ENCODE measurements at regions not wholly inside any gene's neighbourhood (a gene's known extent, or its start where the extent isn't known, plus 50 kb on each side); places are given as distances from the start of the nearest gene placed in this dataset.
"Not testable (repeated sequence)": the region's sequence is repeated elsewhere in the genome, so short reads cannot be mapped to it uniquely, and the experiment has no call there.

- DNase-seq: no peak
Measured at GRCh38 chr2:53356291-53356905, 411.2 kb upstream of the CHAC2 start.

GRCh38 chr2:53353135-53354114, 414.2 kb upstream of the CHAC2 start:
- no peak for DNase-seq

GRCh38 chr2:53347269-53347668, 420.3 kb upstream of the CHAC2 start:
- no peak for DNase-seq

GRCh38 chr2:53342248-53342647, 425.4 kb upstream of the CHAC2 start:
- DNase-seq: no peak

GRCh38 chr2:53334610-53335009, 433.0 kb upstream of the CHAC2 start:
- no peak for DNase-seq

- DNase-seq: no peak
Measured at GRCh38 chr2:53331667-53332066, 435.9 kb upstream of the CHAC2 start.

GRCh38 chr2:53317861-53318260, 449.7 kb upstream of the CHAC2 start:
- DNase-seq: no peak

GRCh38 chr2:53315149-53315548, 452.5 kb upstream of the CHAC2 start:
- DNase-seq: no peak

- DNase-seq: no peak
Measured at GRCh38 chr2:53314718-53315117, 452.9 kb upstream of the CHAC2 start.

GRCh38 chr2:53313644-53314043, 454.0 kb upstream of the CHAC2 start:
- not testable (repeated sequence) for DNase-seq

- DNase-seq: no peak
Measured at GRCh38 chr2:53312721-53313120, 454.9 kb upstream of the CHAC2 start.

- DNase-seq: no peak
Measured at GRCh38 chr2:53312181-53312580, 455.4 kb upstream of the CHAC2 start.

GRCh38 chr2:53303012-53303578, 464.5 kb upstream of the CHAC2 start:
- no peak for DNase-seq

GRCh38 chr2:53302455-53302854, 465.1 kb upstream of the CHAC2 start:
- DNase-seq: no peak

GRCh38 chr2:53289309-53290006, 478.1 kb upstream of the CHAC2 start:
- DNase-seq: no peak

GRCh38 chr2:53286345-53286744, 481.3 kb upstream of the CHAC2 start:
- no peak for DNase-seq

- no peak for DNase-seq
Measured at GRCh38 chr2:53275743-53276142, 491.9 kb upstream of the CHAC2 start.

GRCh38 chr2:53268626-53269025, 499.0 kb upstream of the CHAC2 start:
- DNase-seq: no peak

GRCh38 chr2:53268086-53268485, 499.5 kb upstream of the CHAC2 start:
- no peak for DNase-seq

- no peak for DNase-seq
Measured at GRCh38 chr2:53265544-53266299, 501.9 kb upstream of the CHAC2 start.

GRCh38 chr2:53260568-53260967, 507.0 kb upstream of the CHAC2 start:
- DNase-seq: no peak

- DNase-seq: no peak
Measured at GRCh38 chr2:53259395-53260009, 508.1 kb upstream of the CHAC2 start.

All from Kasumi-1 (cell line).